Superior temporal gyrus (tissue), 1 donor: ENCODE measurements at regions not wholly inside any gene's neighbourhood (a gene's known extent, or its start where the extent isn't known, plus 50 kb on each side); places are given as distances from the start of the nearest gene placed in this dataset.

Source experiments
- DNase-seq: peaks from one replicate; pipeline ENCODE4 v3.0.0-alpha.2; 2016; ENCODE audit errors: extremely low spot score

DNA sequence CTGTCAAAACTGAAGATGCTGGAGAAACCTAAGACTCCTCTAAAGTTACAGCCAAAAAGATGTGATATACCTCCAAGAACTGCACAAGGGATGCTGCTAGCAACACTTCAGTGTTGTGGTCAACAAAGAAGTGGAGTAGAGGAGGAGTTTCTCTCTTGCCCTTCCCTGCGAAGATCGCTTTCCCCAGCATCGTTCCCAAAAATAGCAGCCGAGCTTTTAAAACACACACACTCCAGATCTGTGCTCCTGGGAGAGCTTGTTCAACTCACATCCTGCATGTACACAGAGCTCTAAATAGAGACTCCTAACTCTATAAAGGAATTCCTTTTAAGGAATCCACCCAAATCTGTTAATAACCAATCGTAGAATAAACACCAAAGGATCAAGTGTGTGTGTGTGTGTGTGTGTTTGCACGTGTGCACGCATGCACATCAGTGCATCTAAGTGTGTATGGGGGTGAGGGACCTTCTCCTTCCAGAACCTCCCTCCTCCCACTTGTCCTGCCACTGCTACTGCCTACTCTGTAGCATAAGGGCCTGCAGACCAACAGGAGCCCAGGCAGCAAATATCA is 58.5 kb downstream of the PSMG1 start:
- peak; percentile 20 for DNase-seq

- no peak for DNase-seq
Measured at GRCh38 chr21:39123375-39123774, 59.9 kb downstream of the PSMG1 start.

DNA sequence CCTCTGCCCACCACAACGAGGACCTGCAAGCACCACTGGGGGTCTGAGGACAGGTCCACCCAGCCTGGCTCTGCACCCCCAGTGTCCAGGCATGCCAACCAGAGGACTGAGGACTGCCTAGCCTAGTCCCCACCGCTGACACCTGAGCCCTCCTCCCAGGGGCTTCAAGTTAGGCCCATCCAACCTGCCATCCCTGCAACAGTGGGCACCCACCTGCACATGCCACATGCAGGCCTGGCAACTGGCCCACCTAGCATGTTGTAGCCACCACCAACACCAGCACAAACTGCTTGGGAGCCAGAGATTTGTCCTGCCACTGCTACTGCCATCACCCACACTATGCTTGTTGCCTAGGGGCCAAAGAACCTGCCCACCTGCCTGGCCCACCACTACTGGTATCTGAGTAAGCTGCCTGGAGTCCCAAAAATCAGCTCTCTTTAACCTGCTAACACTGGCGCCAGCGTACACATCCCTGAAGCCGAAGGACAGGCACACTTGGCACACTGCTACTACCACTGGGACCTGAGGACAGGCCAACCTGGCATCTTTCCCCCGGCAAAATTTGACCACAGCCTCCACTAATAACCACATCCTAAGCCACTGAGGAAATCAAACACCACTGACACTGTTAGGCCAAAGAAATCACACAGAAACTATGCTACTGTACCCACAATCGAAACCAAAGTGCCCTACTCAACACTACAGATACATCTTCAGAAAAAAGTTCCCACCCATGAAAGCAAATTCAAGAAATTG is 61.5 kb downstream of the PSMG1 start:
- no peak for DNase-seq

GRCh38 chr21:39120876-39121599 is 62.2 kb downstream of the PSMG1 start:
- DNase-seq: no peak

DNA sequence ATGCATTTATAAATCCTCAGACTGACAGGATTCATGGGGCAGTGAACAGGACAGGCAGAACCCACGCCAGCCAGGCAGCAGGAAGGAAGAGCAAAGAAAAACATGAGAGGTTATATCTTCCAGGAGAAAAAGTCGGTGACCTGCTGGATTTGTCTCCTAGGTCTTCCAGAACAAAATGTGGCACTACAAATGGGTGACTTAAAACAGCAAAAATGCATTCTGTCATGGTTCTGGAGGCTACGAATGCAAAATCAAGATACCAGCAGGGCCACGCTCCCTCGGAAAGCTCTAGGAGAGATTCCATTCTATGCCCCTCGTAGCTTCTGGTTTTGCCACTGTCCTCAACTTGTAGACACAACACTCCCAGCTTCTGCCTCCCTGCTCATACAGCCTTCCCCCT is 63.4 kb downstream of the PSMG1 start:
- no peak for DNase-seq

DNA sequence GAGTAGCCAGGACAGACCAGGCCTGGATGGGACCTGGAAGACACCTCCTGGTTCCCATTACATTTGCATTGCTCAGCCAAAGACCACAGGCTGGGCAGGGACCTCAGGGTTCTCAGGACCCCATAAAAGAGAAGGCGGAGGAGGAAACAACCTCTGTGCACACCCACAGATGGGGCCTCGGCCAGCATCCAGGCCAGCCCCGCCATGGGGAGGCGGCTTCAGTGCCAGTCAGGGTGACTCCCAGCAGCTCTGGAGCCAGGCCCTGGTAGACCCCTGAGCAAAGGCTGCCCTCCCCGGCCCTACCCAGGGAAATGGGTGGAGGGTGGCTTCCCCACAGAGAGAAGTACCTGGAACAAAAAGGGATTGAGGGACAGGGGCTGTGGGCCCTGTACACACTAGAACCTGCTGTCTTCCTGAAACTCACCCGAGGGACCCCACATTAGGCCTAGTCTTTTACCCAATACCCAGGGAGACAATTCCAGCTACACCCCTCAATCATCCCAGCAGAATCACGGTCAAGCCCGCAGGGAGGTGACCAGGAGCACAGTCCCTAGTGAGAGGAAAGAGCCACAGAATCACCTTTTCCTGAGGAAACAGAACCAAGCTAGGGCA is 64.5 kb downstream of the PSMG1 start:
- no peak for DNase-seq

- DNase-seq: no peak
Measured at GRCh38 chr21:39118061-39118460, 65.2 kb downstream of the PSMG1 start.

DNA sequence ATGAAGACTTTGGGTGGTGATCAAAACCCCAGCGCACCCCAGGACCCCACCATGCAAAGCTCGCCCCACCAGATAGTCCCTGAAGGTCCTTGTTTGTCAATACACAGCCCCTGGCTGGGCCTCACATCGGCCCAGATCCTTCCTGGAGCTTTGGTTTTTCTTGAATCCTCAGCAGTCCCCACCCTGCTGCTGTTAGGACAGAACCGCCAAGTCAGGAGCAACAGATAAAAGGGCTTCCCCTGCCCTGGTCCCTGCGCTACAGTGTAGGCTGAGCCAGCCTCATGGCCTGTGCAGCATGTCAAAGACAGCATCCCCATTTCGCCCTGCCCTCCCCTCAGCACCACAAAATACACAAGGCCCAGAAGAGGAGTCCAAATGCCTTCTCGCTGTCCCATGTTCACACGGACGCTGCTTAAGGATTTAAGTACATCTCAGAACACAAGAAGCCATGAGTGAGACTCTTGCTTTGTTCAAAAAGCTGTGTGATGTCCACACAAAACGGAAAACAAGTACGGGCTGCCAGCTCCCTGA is 65.7 kb downstream of the PSMG1 start:
- DNase-seq: no peak

- DNase-seq: no peak
Measured at GRCh38 chr21:39116761-39117439, 66.4 kb downstream of the PSMG1 start.

GRCh38 chr21:39115576-39116235 is 67.5 kb downstream of the PSMG1 start:
- DNase-seq: no peak

DNA sequence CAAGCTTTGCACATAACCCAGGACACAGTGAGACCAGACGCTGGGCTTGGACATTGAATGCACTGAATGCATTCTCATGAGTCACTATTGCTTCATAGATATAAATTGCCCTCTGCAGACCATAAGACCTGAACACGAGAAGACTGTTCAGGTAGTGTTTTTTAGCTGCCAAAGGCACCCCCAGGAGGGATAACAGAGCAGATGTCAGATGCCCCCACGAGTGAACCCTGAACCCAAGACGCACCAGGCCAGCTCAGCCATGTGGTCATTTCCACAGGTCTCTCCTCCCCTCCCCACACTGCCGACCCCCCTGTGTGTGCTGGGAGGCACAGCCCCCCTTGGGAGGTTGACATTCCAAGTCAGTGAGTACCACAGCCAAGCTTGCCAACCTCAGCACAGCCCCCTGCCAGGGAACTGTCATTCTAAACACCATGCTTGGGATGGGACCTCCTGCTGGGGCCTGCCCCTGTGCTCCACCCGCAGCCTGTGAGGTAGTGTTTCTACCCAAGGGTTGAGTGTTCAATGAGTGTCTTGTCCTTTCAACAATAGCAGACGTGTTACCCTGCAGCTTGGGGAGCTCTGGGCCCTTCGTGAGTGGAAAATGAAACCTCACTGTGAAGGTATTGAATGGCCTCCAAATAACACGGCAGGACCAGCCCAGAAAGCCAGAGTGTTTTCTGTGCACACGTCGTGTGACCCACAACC is 68.2 kb downstream of the PSMG1 start:
- DNase-seq: no peak

- peak; percentile 57 for DNase-seq
Measured at GRCh38 chr21:39111931-39112550, 71.2 kb downstream of the PSMG1 start.

DNA sequence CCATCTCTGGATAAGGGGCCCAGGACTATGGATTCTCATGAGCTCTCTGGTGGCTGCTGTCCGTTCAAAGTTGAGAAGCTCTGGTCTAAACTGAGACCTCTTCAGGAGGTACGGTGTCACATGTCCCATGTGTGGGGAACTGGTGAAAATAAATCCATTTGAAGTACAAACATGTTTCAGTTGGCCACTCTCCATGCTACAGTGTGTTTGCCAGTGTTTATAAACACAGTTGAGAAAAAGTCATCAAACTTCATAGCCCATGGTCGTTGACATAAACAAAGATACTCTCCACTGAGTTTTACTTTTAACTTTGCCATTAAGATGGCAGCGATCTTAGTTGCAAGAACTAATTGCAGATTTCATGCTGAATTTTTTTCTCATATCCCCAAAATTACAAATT is 72.8 kb downstream of the PSMG1 start:
- no peak for DNase-seq

DNA sequence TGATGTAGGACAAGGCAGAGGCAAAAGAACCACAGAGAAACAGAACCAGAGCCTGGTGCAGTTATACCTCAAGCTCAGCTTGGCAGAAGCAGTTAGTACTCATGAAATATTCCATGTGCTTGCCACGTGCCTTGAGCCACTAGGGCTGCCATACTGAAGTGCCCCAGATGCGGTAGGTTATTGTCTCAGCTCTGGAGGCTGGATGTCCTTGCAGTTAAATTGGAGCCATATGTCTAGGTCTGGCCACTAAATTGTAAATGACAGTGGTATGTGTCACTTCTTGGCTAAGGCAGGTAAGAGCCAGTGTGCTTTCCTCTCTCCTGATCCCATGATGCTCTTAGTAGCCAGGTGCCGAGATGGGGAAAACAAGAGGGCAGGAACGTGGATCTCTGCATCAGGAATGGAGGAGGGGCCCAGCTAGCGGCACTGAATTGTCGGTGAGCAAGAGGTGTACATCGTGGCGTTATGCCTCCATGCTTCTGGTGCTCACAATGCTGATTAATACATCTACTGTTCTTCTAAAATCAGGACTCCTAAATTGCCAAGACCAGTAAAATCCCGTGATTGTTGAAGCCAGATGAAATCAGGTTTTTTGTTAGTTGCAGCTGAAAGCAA is 73.5 kb downstream of the PSMG1 start:
- no peak for DNase-seq

DNA sequence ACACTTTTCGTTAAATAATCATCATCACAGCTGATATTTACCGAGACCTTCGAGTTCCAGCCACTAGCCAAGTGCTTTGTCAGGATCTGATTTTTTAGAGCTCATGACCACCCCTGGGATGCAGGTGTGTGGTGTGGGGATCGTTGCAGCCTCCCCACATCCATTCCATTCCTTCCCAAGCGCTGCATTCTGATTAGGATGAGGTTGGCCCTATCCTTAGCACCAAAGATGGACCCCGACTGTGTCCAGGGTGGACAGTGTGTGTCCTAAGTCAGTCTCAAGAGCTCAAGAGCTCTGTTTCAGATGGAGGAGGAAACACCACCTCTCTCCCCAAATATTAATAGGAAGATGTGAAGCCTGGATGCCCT is 74.1 kb downstream of the PSMG1 start:
- DNase-seq: no peak

- DNase-seq: no peak
Measured at GRCh38 chr21:39108291-39109162, 74.7 kb downstream of the PSMG1 start.

- DNase-seq: peak; percentile 24
Measured at GRCh38 chr21:39107739-39108138, 75.5 kb downstream of the PSMG1 start.

DNA sequence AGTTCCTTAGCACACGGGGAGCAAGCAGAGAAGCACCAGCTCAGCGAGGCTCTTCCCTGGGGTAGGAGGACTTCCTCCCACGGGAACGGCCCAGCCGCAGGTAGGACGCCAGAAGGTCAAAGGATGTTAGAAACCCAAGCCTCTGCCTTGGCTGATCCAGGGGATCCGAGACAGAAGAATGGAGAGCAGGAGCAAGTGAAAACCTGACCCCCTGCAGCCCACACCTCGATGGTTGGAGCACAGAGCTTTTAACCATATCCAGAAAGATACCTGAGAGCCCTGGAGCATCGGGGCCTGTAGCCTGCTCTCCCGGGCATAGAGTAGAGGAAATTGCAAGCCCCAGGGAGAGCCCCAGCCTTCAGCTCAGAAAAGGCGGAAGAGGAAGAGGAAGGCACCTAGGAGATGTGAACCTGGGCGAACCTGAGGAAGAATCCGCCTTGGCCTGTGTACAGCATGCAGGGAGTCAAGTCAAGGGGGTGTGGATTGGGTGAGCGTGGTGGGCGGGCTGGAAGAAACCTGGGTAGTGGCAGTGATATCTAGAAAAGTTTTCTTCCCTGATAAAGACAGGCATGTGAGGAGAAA is 76.3 kb downstream of the PSMG1 start:
- no peak for DNase-seq
